ENCODE measurements at regions not wholly inside any gene's neighbourhood (a gene's known extent, or its start where the extent isn't known, plus 50 kb on each side); places are given as distances from the start of the nearest gene placed in this dataset.

DNA sequence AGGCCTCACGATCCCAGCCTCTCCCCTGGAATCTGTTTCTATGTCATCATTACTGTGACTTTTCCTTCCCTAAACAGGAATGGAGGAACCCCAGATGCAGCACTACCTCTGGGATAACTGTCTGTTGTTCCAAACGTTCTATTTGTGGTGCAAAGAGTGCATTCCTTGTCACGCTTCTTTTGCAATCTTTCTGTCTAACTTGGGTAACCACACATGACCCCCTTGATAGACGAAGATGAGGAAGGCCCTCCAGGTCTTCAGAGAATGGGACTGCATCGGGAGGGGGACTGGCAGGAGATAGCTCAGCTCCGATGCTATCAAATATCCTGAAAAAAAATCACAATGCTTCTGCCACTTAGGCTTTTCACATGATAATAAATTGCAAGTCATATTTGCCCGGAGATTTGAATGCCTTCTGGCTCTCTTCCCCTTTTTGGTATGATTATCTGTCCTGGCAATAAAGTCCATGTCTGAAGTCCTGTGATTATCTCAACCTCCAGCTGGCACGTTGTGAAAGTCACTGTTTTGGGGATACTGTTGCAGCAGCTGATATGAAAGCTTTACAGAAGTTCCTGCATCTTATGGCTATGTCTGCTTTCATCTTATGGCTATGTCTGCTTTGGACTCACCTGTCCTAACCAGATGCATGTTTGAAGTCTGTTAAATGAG is 148.7 kb upstream of the LMO4 start:
- Mint-ChIP-seq H3K27me3 (ENCODE audit: insufficient read depth, low read depth) (peaks cover 1% of the 10 kb centered on the region), H3K9me3 (peaks cover 2% of the 10 kb centered on the region), H3K4me3 (no peak overlapping the region), H3K27ac (no peak overlapping the region), H3K4me1 (peaks cover 7% of the 10 kb centered on the region), H3K36me3 (no peaks in the 10 kb centered on the region)
- H3K4me3 ChIP-seq = no peak overlapping the region
- no peaks in the 10 kb centered on the region for H3K9me3 ChIP-seq (ENCODE audit: low read depth)
- no peak overlapping the region for H2AFZ ChIP-seq (replicated peaks)
- no peak for TF ChIP-seq CTCF (IDR thresholded peaks at IDR 0.05)
- TF ChIP-seq EZH2 (IDR thresholded peaks at IDR 0.05) = no peak
- no peak for TF ChIP-seq EZH2phosphoT487 (IDR thresholded peaks at IDR 0.05)
- H3F3A ChIP-seq (ENCODE audit: low read depth) = no peaks in the 10 kb centered on the region
- H3K36me3 ChIP-seq = no peaks in the 10 kb centered on the region
- H3K9ac ChIP-seq = no peak overlapping the region
- H3K27me3 ChIP-seq = no peaks in the 10 kb centered on the region
- no peaks in the 10 kb centered on the region for H3K79me2 ChIP-seq (ENCODE audit: low read depth)
- no peak for DNase-seq (ENCODE audit: low spot score)
- no peaks in the 10 kb centered on the region for H4K20me1 ChIP-seq (ENCODE audit: low read depth)
- H3K4me1 ChIP-seq = no peaks in the 10 kb centered on the region
- H3K4me2 ChIP-seq = no peak overlapping the region
- H3K27ac ChIP-seq = no peak overlapping the region

DNA sequence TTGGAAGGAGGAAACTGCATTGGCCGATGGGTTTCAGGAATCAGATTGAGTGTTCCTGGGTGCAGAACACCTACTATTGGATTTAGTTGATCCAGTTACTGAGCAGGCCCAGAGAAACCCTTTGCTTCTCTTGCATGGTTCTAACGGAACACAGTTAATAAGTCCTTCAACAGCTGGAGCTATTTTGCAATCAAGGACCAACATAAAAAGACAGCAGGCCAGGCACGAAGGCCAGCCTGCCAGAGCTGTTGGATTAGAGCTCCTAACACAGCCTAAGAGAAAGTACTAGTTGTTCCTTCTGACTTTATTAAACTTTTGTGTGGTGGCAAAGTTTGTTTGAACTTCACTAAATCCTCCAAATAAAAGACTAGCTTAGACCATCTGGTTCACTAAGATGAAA is 148.0 kb upstream of the LMO4 start:
- Histone ChIP-seq H3F3A (ENCODE audit: low read depth) (no peaks in the 10 kb centered on the region), H3K4me1 (no peaks in the 10 kb centered on the region), H2AFZ (replicated peaks) (no peak overlapping the region), H3K79me2 (ENCODE audit: low read depth) (no peaks in the 10 kb centered on the region), H3K27me3 (no peaks in the 10 kb centered on the region), H3K4me2 (no peak overlapping the region), H3K9me3 (ENCODE audit: low read depth) (no peaks in the 10 kb centered on the region), H4K20me1 (ENCODE audit: low read depth) (no peaks in the 10 kb centered on the region), H3K27ac (no peak overlapping the region), H3K36me3 (no peaks in the 10 kb centered on the region), H3K9ac (no peak overlapping the region), H3K4me3 (no peak overlapping the region)
- no peak for DNase-seq (ENCODE audit: low spot score)
- Mint-ChIP-seq H3K27ac (no peak overlapping the region), H3K4me1 (peaks cover 7% of the 10 kb centered on the region), H3K27me3 (ENCODE audit: insufficient read depth, low read depth) (peaks cover 5% of the 10 kb centered on the region), H3K36me3 (no peaks in the 10 kb centered on the region), H3K9me3 (no peaks in the 10 kb centered on the region), H3K4me3 (no peak overlapping the region)
- TF ChIP-seq EZH2phosphoT487 (IDR thresholded peaks at IDR 0.05) = no peak
- no peak for TF ChIP-seq CTCF (IDR thresholded peaks at IDR 0.05)
- no peak for TF ChIP-seq EZH2 (IDR thresholded peaks at IDR 0.05)

GRCh38 chr1:87182611-87183010 is 146.1 kb upstream of the LMO4 start:
- H3K9me3 ChIP-seq (ENCODE audit: low read depth) = no peaks in the 10 kb centered on the region
- H3K4me1 ChIP-seq = no peaks in the 10 kb centered on the region
- no peak overlapping the region for H3K9ac ChIP-seq
- no peak overlapping the region for H2AFZ ChIP-seq (replicated peaks)
- Mint-ChIP-seq H3K4me3 (no peak overlapping the region), H3K27ac (no peak overlapping the region), H3K36me3 (no peaks in the 10 kb centered on the region), H3K9me3 (no peaks in the 10 kb centered on the region), H3K4me1 (peaks cover 7% of the 10 kb centered on the region), H3K27me3 (ENCODE audit: insufficient read depth, low read depth) (peaks cover 5% of the 10 kb centered on the region)
- H3K27ac ChIP-seq = no peak overlapping the region
- TF ChIP-seq CTCF (IDR thresholded peaks at IDR 0.05) (no peak), EZH2 (IDR thresholded peaks at IDR 0.05) (no peak), EZH2phosphoT487 (IDR thresholded peaks at IDR 0.05) (no peak)
- H3K4me2 ChIP-seq = no peak overlapping the region
- H4K20me1 ChIP-seq (ENCODE audit: low read depth) = no peaks in the 10 kb centered on the region
- H3K27me3 ChIP-seq = no peaks in the 10 kb centered on the region
- H3K79me2 ChIP-seq (ENCODE audit: low read depth) = no peaks in the 10 kb centered on the region
- no peaks in the 10 kb centered on the region for H3F3A ChIP-seq (ENCODE audit: low read depth)
- no peak overlapping the region for H3K4me3 ChIP-seq
- no peaks in the 10 kb centered on the region for H3K36me3 ChIP-seq
- no peak for DNase-seq (ENCODE audit: low spot score)
